ENCODE measurements at regions not wholly inside any gene's neighbourhood (a gene's known extent, or its start where the extent isn't known, plus 50 kb on each side); places are given as distances from the start of the nearest gene placed in this dataset.

GRCh38 chr1:55965981-55966461 lies 613.3 kb downstream of the PLPP3 start:
- Histone ChIP-seq H3K27ac (no peak overlapping the region), H3K36me3 (no peaks in the 10 kb centered on the region), H3K4me1 (no peaks in the 10 kb centered on the region), H3K9me3 (no peaks in the 10 kb centered on the region), H3K4me3 (no peak overlapping the region), H3K27me3 (no peaks in the 10 kb centered on the region)
- intact Hi-C loops (cut with DNase I; ENCODE audit: low total_unique reads), result no loop called here
- WGBS, 2 donors (ENCODE audit: low coverage in 1 of 2), result 49 to 65% methylated on average over 2 to 5 of the region's 5 CpGs
- in situ Hi-C loops (cut with MboI; ENCODE audit: low pct_ligation_motif_present in 1 of 4, low pct_unique_long_range_greater_than_20kb in 1 of 4, low sequenced_read_pairs in 3 of 4), result no loop called here
- TF ChIP-seq POLR2AphosphoS5 (IDR thresholded peaks at IDR 0.05) (no peak), POLR2A (IDR thresholded peaks at IDR 0.05) (no peak)
- DNase-seq, result no peak

- in situ Hi-C loops (cut with MboI; ENCODE audit: low pct_ligation_motif_present in 1 of 4, low pct_unique_long_range_greater_than_20kb in 1 of 4, low sequenced_read_pairs in 3 of 4), result no loop called here
- Histone ChIP-seq H3K9me3 (no peaks in the 10 kb centered on the region), H3K4me3 (no peak overlapping the region), H3K27me3 (no peaks in the 10 kb centered on the region), H3K36me3 (no peaks in the 10 kb centered on the region), H3K27ac (no peak overlapping the region), H3K4me1 (no peaks in the 10 kb centered on the region)
- TF ChIP-seq, protein P1, sequence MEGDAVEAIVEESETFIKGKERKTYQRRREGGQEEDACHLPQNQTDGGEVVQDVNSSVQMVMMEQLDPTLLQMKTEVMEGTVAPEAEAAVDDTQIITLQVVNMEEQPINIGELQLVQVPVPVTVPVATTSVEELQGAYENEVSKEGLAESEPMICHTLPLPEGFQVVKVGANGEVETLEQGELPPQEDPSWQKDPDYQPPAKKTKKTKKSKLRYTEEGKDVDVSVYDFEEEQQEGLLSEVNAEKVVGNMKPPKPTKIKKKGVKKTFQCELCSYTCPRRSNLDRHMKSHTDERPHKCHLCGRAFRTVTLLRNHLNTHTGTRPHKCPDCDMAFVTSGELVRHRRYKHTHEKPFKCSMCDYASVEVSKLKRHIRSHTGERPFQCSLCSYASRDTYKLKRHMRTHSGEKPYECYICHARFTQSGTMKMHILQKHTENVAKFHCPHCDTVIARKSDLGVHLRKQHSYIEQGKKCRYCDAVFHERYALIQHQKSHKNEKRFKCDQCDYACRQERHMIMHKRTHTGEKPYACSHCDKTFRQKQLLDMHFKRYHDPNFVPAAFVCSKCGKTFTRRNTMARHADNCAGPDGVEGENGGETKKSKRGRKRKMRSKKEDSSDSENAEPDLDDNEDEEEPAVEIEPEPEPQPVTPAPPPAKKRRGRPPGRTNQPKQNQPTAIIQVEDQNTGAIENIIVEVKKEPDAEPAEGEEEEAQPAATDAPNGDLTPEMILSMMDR (IDR thresholded peaks at IDR 0.05), result no peak
- WGBS, 2 donors (ENCODE audit: low coverage in 1 of 2), result 84 to 100% methylated on average over 1 to 2 of the region's 2 CpGs
- intact Hi-C loops (cut with DNase I; ENCODE audit: low total_unique reads), result no loop called here
- no peak for DNase-seq
Observed at GRCh38 chr1:55962472-55962871, 616.9 kb downstream of the PLPP3 start.

DNA sequence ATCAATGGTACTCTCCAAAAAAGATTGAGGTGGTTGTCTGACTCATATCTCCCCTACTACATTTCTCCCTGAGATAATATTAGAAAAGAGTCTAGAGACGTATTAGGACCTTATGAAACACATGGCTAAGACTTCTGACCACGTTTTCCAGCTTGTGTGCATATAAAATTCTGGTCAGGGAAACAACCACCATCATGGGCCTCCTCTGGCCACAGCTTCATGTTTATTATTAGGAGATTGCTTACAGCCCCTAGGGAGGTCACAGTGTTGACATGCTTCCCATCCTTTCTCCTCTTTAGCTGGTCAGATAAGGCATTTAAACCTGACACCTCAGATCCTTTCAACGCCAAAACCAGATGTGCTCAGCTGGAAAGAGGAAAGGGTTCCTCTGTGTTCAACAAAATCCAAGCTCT lies 620.2 kb downstream of the PLPP3 start:
- Histone ChIP-seq H3K4me1 (no peaks in the 10 kb centered on the region), H3K27ac (no peak overlapping the region), H3K36me3 (no peaks in the 10 kb centered on the region), H3K27me3 (no peaks in the 10 kb centered on the region), H3K9me3 (no peaks in the 10 kb centered on the region), H3K4me3 (no peak overlapping the region)
- WGBS, 2 donors (ENCODE audit: low coverage in 1 of 2), result 63 to 85% methylated on average over 2 to 3 of the region's 3 CpGs
- intact Hi-C loops (cut with DNase I; ENCODE audit: low total_unique reads) (no loop called here), in situ Hi-C loops (cut with MboI; ENCODE audit: low pct_ligation_motif_present in 1 of 4, low pct_unique_long_range_greater_than_20kb in 1 of 4, low sequenced_read_pairs in 3 of 4) (no loop called here)
- DNase-seq, result no peak
- TF ChIP-seq EP300 (IDR thresholded peaks at IDR 0.05; ENCODE audit: low read depth), result no peak
- TF ChIP-seq, protein P1 (IDR thresholded peaks at IDR 0.05), result no peak

DNA sequence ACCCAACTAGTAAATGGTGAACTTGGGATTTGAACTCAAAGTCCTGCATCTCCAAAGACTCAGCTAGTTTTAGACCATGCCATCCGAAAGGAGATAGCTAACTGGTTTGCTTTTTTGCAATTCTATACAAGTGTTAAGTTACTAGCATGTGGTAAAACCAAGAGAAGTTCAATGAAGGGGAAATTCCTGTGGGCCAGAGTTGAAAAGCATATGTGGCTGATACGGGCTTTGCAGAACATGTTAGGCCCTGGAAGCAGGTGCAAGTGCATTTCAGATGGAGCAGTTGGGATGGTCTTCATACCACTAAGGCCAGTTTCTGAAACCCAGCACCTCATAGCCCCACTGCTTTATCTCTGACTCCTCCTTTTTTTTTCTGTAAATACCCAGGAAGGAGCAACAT lies 620.9 kb downstream of the PLPP3 start:
- H3K27me3 ChIP-seq, result no peaks in the 10 kb centered on the region
- no peaks in the 10 kb centered on the region for H3K9me3 ChIP-seq
- no peak for DNase-seq
- H3K27ac ChIP-seq, result no peak overlapping the region
- H3K4me3 ChIP-seq, result no peak overlapping the region
- no peaks in the 10 kb centered on the region for H3K36me3 ChIP-seq
- intact Hi-C loops (cut with DNase I; ENCODE audit: low total_unique reads) (no loop called here), in situ Hi-C loops (cut with MboI; ENCODE audit: low pct_ligation_motif_present in 1 of 4, low pct_unique_long_range_greater_than_20kb in 1 of 4, low sequenced_read_pairs in 3 of 4) (no loop called here)
- H3K4me1 ChIP-seq, result no peaks in the 10 kb centered on the region
- WGBS, 2 donors (ENCODE audit: low coverage in 1 of 2), result 74 to 100% methylated on average over 1 to 2 of the region's 2 CpGs
- TF ChIP-seq POLR2A (IDR thresholded peaks at IDR 0.05) (no peak), EP300 (IDR thresholded peaks at IDR 0.05; ENCODE audit: low read depth) (no peak), POLR2AphosphoS5 (IDR thresholded peaks at IDR 0.05) (no peak)
- TF ChIP-seq, protein P1 (IDR thresholded peaks at IDR 0.05), result no peak

GRCh38 chr1:55957276-55957675 lies 622.1 kb downstream of the PLPP3 start:
- H3K4me1 ChIP-seq, result no peaks in the 10 kb centered on the region
- TF ChIP-seq, protein P1 (IDR thresholded peaks at IDR 0.05), result no peak
- TF ChIP-seq EP300 (IDR thresholded peaks at IDR 0.05; ENCODE audit: low read depth) (no peak), POLR2A (IDR thresholded peaks at IDR 0.05) (no peak), POLR2AphosphoS5 (IDR thresholded peaks at IDR 0.05) (no peak)
- no peak overlapping the region for H3K27ac ChIP-seq
- H3K9me3 ChIP-seq, result no peaks in the 10 kb centered on the region
- intact Hi-C loops (cut with DNase I; ENCODE audit: low total_unique reads) (no loop called here), in situ Hi-C loops (cut with MboI; ENCODE audit: low pct_ligation_motif_present in 1 of 4, low pct_unique_long_range_greater_than_20kb in 1 of 4, low sequenced_read_pairs in 3 of 4) (no loop called here)
- DNase-seq, result no peak
- H3K36me3 ChIP-seq, result no peaks in the 10 kb centered on the region
- H3K4me3 ChIP-seq, result no peak overlapping the region
- H3K27me3 ChIP-seq, result no peaks in the 10 kb centered on the region
